GM19240 (cell line): ENCODE measurements at regions not wholly inside any gene's neighbourhood (a gene's known extent, or its start where the extent isn't known, plus 50 kb on each side); places are given as distances from the start of the nearest gene placed in this dataset.

Source experiments
- DNase-seq: peaks from one replicate; pipeline ENCODE4 v3.0.0; 2011; ENCODE audit warnings: low spot score; ENCODE audit not compliant: insufficient read length

GRCh38 chr1:38340409-38340808 lies 293.8 kb upstream of the POU3F1 start:
- DNase-seq = no peak

GRCh38 chr1:38337711-38338110 lies 291.1 kb upstream of the POU3F1 start:
- DNase-seq = no peak

GRCh38 chr1:38336961-38337360 lies 290.4 kb upstream of the POU3F1 start:
- no peak for DNase-seq

- DNase-seq = no peak
Measured at GRCh38 chr1:38336301-38336923, 289.8 kb upstream of the POU3F1 start.

GRCh38 chr1:38334930-38335592 lies 288.5 kb upstream of the POU3F1 start:
- no peak for DNase-seq

GRCh38 chr1:38332649-38333310 lies 286.2 kb upstream of the POU3F1 start:
- no peak for DNase-seq

- DNase-seq = no peak
Measured at GRCh38 chr1:38331496-38332210, 285.1 kb upstream of the POU3F1 start.

GRCh38 chr1:38330799-38331198 lies 284.2 kb upstream of the POU3F1 start:
- DNase-seq = no peak

- DNase-seq = no peak
Measured at GRCh38 chr1:38329644-38330043, 283.1 kb upstream of the POU3F1 start.

GRCh38 chr1:38328278-38329035 lies 281.9 kb upstream of the POU3F1 start:
- DNase-seq = no peak

GRCh38 chr1:38327559-38327973 lies 281.0 kb upstream of the POU3F1 start:
- no peak for DNase-seq

GRCh38 chr1:38326856-38327255 lies 280.3 kb upstream of the POU3F1 start:
- DNase-seq = no peak

GRCh38 chr1:38326135-38326534 lies 279.5 kb upstream of the POU3F1 start:
- no peak for DNase-seq

- DNase-seq = no peak
Measured at GRCh38 chr1:38312753-38313152, 266.2 kb upstream of the POU3F1 start.

GRCh38 chr1:38310079-38310478 lies 263.5 kb upstream of the POU3F1 start:
- DNase-seq = no peak

- DNase-seq = no peak
Measured at GRCh38 chr1:38308780-38309179, 262.2 kb upstream of the POU3F1 start.

GRCh38 chr1:38305666-38306065 lies 259.1 kb upstream of the POU3F1 start:
- no peak for DNase-seq

GRCh38 chr1:38303843-38304242 lies 257.2 kb upstream of the POU3F1 start:
- DNase-seq = no peak

- no peak for DNase-seq
Measured at GRCh38 chr1:38301040-38301439, 254.4 kb upstream of the POU3F1 start.

GRCh38 chr1:38300616-38301015 lies 254.0 kb upstream of the POU3F1 start:
- no peak for DNase-seq

GRCh38 chr1:38297842-38298241 lies 251.2 kb upstream of the POU3F1 start:
- DNase-seq = no peak
